ENCODE measurements at regions not wholly inside any gene's neighbourhood (a gene's known extent, or its start where the extent isn't known, plus 50 kb on each side); places are given as distances from the start of the nearest gene placed in this dataset.

DNA sequence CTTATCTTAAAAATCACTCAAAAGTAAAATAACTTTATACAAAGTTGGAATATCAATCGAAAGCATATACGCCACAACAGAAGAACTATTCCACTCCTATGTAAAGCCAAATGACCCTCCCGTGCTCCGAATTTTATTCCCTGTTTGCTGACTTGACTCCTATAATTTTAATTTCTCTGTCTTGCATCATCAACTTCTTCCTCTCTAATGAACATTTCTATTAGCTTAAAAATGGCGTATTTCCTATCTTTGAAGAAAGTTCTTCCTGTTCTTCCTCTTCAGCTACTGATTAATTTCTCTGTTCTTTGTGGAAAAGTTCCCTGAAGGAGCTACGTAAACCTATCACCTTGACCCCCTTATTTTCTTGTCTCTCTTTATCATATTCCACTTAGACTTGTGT is 389.3 kb downstream of the LMO7 start:
- H3K4me1 Mint-ChIP-seq = no peaks in the 10 kb centered on the region
- no peaks in the 10 kb centered on the region for H3K27me3 Mint-ChIP-seq
- H3K36me3 Mint-ChIP-seq = no peaks in the 10 kb centered on the region
- ATAC-seq (ENCODE audit: low read depth) (no peak), DNase-seq (ENCODE audit: low spot score in 2 of 2) (no peak)
- no peak overlapping the region for H3K27ac Mint-ChIP-seq
- H3K9me3 Mint-ChIP-seq = peaks cover 3% of the 10 kb centered on the region
- no peak overlapping the region for H3K4me3 Mint-ChIP-seq

DNA sequence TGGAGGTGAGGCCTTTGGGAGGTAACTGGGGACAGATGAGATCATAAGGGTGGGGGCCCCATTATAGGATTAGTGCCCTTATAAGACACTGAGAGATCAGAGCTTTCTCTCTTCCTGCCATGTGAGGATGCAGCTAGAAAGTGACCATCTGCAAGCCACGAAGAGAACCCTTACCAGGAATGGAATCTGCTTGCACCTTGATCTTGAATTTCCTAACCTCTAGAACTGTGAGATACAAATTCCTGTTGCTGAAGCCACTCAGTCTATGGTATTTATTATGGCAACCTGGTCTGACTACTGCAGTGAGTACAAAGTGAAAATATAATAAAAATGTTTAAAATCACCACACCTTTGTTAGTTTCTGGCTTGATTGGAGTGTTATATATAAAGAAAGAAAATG is 388.0 kb downstream of the LMO7 start:
- ATAC-seq (ENCODE audit: low read depth) (no peak), DNase-seq (ENCODE audit: low spot score in 2 of 2) (no peak)
- Mint-ChIP-seq H3K36me3 (no peaks in the 10 kb centered on the region), H3K9me3 (peaks cover 3% of the 10 kb centered on the region), H3K4me3 (no peak overlapping the region), H3K27me3 (no peaks in the 10 kb centered on the region), H3K4me1 (no peaks in the 10 kb centered on the region), H3K27ac (no peak overlapping the region)

DNA sequence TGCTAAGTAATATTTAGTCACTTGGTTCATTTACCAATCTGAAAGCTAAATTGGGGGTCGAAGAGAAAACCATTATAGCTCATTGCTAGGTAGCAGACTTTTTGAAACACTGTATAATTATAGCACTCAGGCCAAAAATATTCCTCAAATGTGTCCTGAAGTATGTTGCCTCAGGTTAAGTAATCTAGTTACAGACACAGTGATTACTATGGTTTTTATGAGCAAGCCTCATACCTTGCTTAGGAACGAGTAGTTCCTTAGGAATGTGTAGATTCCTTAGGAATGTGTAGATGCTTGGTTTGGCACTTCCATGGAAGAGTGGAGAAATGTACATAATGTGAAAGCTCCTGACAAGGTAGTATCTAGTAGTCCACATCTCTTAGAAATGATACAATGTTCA is 387.5 kb downstream of the LMO7 start:
- Mint-ChIP-seq H3K27ac (no peak overlapping the region), H3K9me3 (peaks cover 3% of the 10 kb centered on the region), H3K4me1 (no peaks in the 10 kb centered on the region), H3K4me3 (no peak overlapping the region), H3K27me3 (no peaks in the 10 kb centered on the region), H3K36me3 (no peaks in the 10 kb centered on the region)
- DNase-seq (ENCODE audit: low spot score in 2 of 2) (no peak), ATAC-seq (ENCODE audit: low read depth) (no peak)

- H3K4me1 Mint-ChIP-seq = no peaks in the 10 kb centered on the region
- no peak overlapping the region for H3K4me3 Mint-ChIP-seq
- H3K27ac Mint-ChIP-seq = no peak overlapping the region
- H3K36me3 Mint-ChIP-seq = no peaks in the 10 kb centered on the region
- DNase-seq (ENCODE audit: low spot score in 2 of 2) (no peak), ATAC-seq (ENCODE audit: low read depth) (no peak)
- H3K27me3 Mint-ChIP-seq = no peaks in the 10 kb centered on the region
- peaks cover 3% of the 10 kb centered on the region for H3K9me3 Mint-ChIP-seq
These were observed 384.4 kb downstream of the LMO7 start for GRCh38 chr13:76020421-76020955.

GRCh38 chr13:76019421-76020044 is 383.4 kb downstream of the LMO7 start:
- Mint-ChIP-seq H3K9me3 (peaks cover 3% of the 10 kb centered on the region), H3K36me3 (no peaks in the 10 kb centered on the region), H3K4me1 (no peaks in the 10 kb centered on the region), H3K27ac (no peak overlapping the region), H3K4me3 (no peak overlapping the region), H3K27me3 (no peaks in the 10 kb centered on the region)
- DNase-seq (ENCODE audit: low spot score in 2 of 2) (no peak), ATAC-seq (ENCODE audit: low read depth) (no peak)

GRCh38 chr13:76017861-76018556 is 381.9 kb downstream of the LMO7 start:
- Mint-ChIP-seq H3K36me3 (no peaks in the 10 kb centered on the region), H3K9me3 (no peaks in the 10 kb centered on the region), H3K4me1 (no peaks in the 10 kb centered on the region), H3K27ac (no peak overlapping the region), H3K4me3 (no peak overlapping the region), H3K27me3 (peaks cover 2% of the 10 kb centered on the region)
- DNase-seq (ENCODE audit: low spot score in 2 of 2) (no peak), ATAC-seq (ENCODE audit: low read depth) (no peak)

DNA sequence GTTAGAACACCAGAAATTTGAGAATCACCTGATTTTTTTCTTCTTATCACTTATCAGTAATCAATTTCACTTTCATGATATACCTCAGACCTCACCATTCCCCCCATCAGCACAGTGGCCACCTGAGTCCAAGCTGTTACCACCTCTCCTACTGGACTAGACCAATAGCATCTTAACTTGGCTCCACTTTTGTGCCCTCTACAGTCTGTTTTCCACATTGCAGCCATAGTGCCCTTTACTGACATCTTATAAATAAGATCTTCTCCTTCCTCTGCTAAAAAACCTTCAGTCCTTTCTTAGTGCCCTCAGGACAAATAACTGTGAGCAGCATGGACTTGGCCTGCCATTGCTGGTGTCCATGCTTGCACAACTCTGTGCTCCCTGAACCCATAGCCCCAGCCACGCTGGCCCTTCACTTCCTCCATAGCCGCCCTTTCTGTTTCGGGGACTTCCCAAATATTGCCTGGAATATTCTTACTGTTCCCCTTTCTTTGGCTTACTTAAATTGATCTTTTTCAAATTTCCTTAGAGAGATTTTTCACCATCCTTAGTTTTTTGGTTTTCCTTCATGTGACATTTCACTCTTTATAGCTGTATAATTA is 380.8 kb downstream of the LMO7 start:
- Mint-ChIP-seq H3K27ac (no peak overlapping the region), H3K27me3 (peaks cover 2% of the 10 kb centered on the region), H3K36me3 (no peaks in the 10 kb centered on the region), H3K4me3 (no peak overlapping the region), H3K4me1 (no peaks in the 10 kb centered on the region), H3K9me3 (no peaks in the 10 kb centered on the region)
- DNase-seq (ENCODE audit: low spot score in 2 of 2) (no peak), ATAC-seq (ENCODE audit: low read depth) (no peak)

- Mint-ChIP-seq H3K4me1 (no peaks in the 10 kb centered on the region), H3K27me3 (peaks cover 2% of the 10 kb centered on the region), H3K36me3 (no peaks in the 10 kb centered on the region), H3K27ac (no peak overlapping the region), H3K4me3 (no peak overlapping the region), H3K9me3 (no peaks in the 10 kb centered on the region)
- DNase-seq (ENCODE audit: low spot score in 2 of 2) = no peak
- ATAC-seq (ENCODE audit: low read depth) = no peak
These were observed 378.5 kb downstream of the LMO7 start for GRCh38 chr13:76014406-76015318.

GRCh38 chr13:76012091-76012721 is 376.1 kb downstream of the LMO7 start:
- Mint-ChIP-seq H3K4me3 (no peak overlapping the region), H3K4me1 (no peaks in the 10 kb centered on the region), H3K27me3 (peaks cover 2% of the 10 kb centered on the region), H3K27ac (no peak overlapping the region), H3K9me3 (no peaks in the 10 kb centered on the region), H3K36me3 (no peaks in the 10 kb centered on the region)
- DNase-seq (ENCODE audit: low spot score in 2 of 2) (no peak), ATAC-seq (ENCODE audit: low read depth) (no peak)

DNA sequence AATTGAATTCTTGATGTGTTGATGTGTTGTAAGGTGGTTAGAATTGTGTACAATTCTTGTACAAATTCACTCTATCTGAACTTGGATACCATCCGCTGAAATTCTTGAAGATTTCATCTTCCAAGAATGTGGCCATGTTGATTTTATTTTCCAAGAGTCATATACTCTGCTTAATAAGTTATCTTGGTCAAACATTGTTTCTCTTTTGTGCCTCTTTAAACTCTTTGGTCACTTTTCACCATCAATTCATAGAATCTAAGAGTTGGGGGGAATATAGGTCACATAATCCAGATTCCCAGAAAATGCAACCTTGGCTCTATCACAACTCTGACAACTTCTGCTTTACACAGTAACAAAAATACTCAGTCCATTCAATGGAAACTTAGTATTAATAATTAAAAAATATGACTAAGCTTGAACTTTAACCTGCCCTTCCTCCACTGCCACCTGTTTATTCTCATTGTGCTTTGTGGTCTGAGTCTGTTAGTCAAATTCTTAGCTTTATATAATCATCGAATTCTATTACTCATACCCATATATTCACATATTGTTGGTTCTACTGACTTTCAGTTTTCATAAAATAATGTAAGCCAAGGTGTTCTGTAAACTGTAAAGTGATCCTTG is 373.2 kb downstream of the LMO7 start:
- no peak for ATAC-seq (ENCODE audit: low read depth)
- peaks cover 2% of the 10 kb centered on the region for H3K27me3 Mint-ChIP-seq
- H3K4me3 Mint-ChIP-seq = no peak overlapping the region
- H3K4me1 Mint-ChIP-seq = no peaks in the 10 kb centered on the region
- DNase-seq (ENCODE audit: low spot score in 2 of 2) = no peak
- H3K27ac Mint-ChIP-seq = no peak overlapping the region
- no peaks in the 10 kb centered on the region for H3K36me3 Mint-ChIP-seq
- no peaks in the 10 kb centered on the region for H3K9me3 Mint-ChIP-seq

- no peaks in the 10 kb centered on the region for H3K27me3 Mint-ChIP-seq
- no peaks in the 10 kb centered on the region for H3K9me3 Mint-ChIP-seq
- no peak overlapping the region for H3K27ac Mint-ChIP-seq
- ATAC-seq (ENCODE audit: low read depth) (no peak), DNase-seq (ENCODE audit: low spot score in 2 of 2) (no peak)
- no peak overlapping the region for H3K4me3 Mint-ChIP-seq
- no peaks in the 10 kb centered on the region for H3K36me3 Mint-ChIP-seq
- no peaks in the 10 kb centered on the region for H3K4me1 Mint-ChIP-seq
These were observed 368.3 kb downstream of the LMO7 start for GRCh38 chr13:76004416-76004815.

DNA sequence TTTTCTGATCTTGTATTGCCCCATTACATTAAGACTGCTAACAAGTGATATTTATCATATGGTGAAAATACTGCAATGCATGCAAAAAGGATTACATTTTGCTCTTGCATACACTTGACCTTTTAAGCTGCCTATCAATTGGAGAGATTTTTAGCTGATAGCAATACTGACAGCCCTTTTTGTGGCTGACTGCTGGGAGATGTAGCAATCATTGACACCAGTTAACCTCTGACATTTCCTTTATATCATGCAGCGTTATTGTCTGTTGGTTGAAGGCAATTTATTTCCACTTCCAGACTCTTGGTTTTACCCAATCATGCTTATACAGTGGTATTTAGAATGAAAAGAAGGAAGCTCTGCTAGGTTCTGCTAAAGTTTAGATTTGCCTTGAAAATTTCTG is 364.0 kb downstream of the LMO7 start:
- no peak for DNase-seq (ENCODE audit: low spot score in 2 of 2)
- no peak overlapping the region for H3K4me3 Mint-ChIP-seq
- H3K36me3 Mint-ChIP-seq = no peaks in the 10 kb centered on the region
- no peaks in the 10 kb centered on the region for H3K9me3 Mint-ChIP-seq
- ATAC-seq (ENCODE audit: low read depth) = no peak
- no peaks in the 10 kb centered on the region for H3K4me1 Mint-ChIP-seq
- H3K27ac Mint-ChIP-seq = no peak overlapping the region
- H3K27me3 Mint-ChIP-seq = no peaks in the 10 kb centered on the region

DNA sequence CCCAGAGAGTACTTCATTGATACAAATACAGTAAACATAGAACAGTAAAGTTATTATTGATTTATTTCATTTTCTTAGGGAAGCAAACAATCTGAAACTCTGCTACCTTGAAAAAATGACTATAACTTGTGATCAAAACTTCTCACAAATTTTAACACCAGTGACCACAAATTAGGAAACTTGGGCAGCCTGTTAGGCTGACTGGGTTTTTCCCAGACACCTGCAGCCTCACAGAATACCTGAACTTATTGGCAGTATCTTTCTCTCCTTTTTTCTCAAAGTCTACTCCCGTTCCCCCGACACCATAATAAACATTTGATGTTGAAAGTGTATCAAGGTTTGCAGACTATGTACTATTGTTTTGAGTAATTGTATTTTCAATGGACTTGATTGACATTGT is 360.5 kb downstream of the LMO7 start:
- Mint-ChIP-seq H3K4me3 (no peak overlapping the region), H3K9me3 (no peaks in the 10 kb centered on the region), H3K27me3 (no peaks in the 10 kb centered on the region), H3K4me1 (no peaks in the 10 kb centered on the region), H3K27ac (no peak overlapping the region), H3K36me3 (no peaks in the 10 kb centered on the region)
- no peak for DNase-seq (ENCODE audit: low spot score in 2 of 2)
- no peak for ATAC-seq (ENCODE audit: low read depth)

Measured in memory B cell (primary cell).